ENCODE measurements at regions not wholly inside any gene's neighbourhood (a gene's known extent, or its start where the extent isn't known, plus 50 kb on each side); places are given as distances from the start of the nearest gene placed in this dataset.

- TF ChIP-seq POLR2A (IDR thresholded peaks at IDR 0.05; ENCODE audit: low read depth) = no peak
- no peak for TF ChIP-seq CTCF (IDR thresholded peaks at IDR 0.05)
Measured at GRCh38 chr3:193008654-193009053, 91.0 kb upstream of the MB21D2 start.
